Epithelial cell of prostate (primary cell): ENCODE measurements at regions not wholly inside any gene's neighbourhood (a gene's known extent, or its start where the extent isn't known, plus 50 kb on each side); places are given as distances from the start of the nearest gene placed in this dataset.
"Not testable (repeated sequence)": the region's sequence is repeated elsewhere in the genome, so short reads cannot be mapped to it uniquely, and the experiment has no call there.

Experiments
- DNase-seq: peaks from one replicate; pipeline ENCODE4 v3.0.0-alpha.2; 2011; ENCODE audit warnings: low read depth, low spot score
- H3K27ac ChIP-seq: fragments of 450-650 bp; 2 replicates; pipeline ENCODE4 v1.5.1; 2017; ENCODE audit warnings: mild to moderate bottlenecking

GRCh38 chr15:38793206-38793810 lies 228.7 kb upstream of the RASGRP1 start:
- H3K27ac ChIP-seq = no peak overlapping the region
- DNase-seq = no peak

DNA sequence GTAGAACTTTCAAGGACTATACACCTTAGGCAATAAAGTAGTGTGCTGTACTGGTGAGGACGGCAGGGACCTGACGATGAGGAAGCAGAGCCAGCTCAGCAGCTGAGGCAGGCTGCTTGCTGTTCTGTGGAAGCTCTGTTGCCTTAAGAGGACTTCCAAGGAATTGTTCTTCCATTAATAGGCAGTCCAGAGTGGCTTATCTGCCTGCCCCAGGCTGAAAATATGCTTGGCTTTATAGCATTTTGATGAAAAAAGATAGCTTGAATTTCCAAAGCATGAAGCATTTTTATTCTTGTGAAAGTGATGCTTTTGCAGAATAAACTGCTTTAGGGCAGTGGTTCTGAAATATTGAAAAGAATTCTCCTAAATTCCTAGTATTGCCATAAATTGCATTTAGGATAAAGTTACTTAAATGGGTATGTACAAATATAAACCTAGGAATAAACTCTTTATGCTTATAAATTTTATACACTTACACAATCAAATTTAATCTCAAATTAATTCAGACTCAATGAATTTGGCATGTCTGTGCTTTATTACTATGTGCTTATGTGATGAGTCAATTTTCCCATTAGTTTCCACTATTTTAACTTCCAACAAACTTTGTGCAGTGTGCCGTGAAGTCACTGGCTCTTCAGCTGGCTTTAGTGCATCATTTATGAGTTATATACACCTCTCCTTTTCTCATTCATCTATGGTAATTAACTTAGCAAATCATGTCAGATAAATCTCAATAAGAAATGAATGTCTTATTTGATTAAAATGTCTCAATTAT lies 231.0 kb upstream of the RASGRP1 start:
- no peak for DNase-seq
- H3K27ac ChIP-seq = no peak overlapping the region

DNA sequence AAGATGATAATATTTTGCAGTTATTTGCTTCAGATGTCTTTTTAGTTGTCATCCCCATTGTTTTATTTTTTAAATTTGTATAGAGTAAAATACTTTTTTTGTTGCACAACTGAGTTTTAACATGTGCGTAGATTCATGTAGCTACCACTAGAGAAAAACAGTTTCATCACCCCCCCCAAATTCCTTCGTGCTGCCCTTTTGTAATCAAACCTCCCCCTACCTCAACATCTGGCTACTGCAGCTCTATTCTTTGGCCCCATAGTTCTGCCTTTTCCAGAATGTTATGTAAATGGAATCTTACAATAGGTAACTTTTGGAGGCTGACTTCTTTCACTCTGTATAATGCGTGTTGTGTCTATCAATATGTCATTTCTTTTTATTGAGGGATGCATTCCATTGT lies 232.0 kb upstream of the RASGRP1 start:
- H3K27ac ChIP-seq = no peak overlapping the region
- DNase-seq = no peak

GRCh38 chr15:38797506-38797905 lies 232.9 kb upstream of the RASGRP1 start:
- not testable (repeated sequence) for H3K27ac ChIP-seq, DNase-seq

- H3K27ac ChIP-seq, DNase-seq: not testable (repeated sequence)
These were observed 234.6 kb upstream of the RASGRP1 start for GRCh38 chr15:38799202-38799601.

DNA sequence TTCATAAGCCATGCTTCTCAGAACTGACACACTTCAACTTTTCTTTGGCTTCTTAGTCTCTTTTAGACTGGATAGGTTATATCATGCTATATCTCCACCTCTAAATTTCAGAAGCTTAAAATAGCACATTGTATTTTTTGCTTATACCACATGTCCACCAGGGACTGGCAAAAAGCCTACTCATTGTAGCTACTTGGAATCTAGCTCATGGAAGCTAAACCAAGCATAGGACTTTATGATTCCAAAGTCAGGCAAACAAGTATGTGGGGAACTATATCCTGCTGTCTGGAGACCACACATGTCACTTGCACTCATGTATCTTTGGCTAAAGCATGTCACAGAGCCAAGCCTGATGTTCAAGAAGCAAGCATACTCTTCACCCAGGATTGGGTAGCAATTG lies 245.0 kb upstream of the RASGRP1 start:
- no peak overlapping the region for H3K27ac ChIP-seq
- DNase-seq = no peak

DNA sequence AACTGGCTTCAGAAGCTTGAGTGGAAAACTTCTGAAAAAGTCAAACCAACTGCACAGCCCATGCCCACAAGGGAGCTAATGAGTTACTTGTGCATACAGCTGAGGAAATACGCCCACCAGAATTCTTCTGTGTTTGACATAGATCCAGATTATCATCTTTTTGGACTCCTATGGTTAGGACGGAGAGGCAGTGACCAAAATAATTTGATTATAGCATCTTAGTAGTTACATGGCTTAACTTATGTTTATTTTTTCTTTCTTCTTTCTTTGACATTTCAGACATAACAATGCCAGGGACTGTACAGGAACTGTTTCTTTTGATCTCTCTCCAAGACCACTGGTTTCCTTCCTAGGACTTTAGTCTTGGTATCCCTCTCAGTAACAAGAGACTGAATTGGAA lies 246.1 kb upstream of the RASGRP1 start:
- H3K27ac ChIP-seq = no peak overlapping the region
- no peak for DNase-seq

- not testable (repeated sequence) for H3K27ac ChIP-seq, DNase-seq
These were observed 249.6 kb upstream of the RASGRP1 start for GRCh38 chr15:38814254-38814653.

DNA sequence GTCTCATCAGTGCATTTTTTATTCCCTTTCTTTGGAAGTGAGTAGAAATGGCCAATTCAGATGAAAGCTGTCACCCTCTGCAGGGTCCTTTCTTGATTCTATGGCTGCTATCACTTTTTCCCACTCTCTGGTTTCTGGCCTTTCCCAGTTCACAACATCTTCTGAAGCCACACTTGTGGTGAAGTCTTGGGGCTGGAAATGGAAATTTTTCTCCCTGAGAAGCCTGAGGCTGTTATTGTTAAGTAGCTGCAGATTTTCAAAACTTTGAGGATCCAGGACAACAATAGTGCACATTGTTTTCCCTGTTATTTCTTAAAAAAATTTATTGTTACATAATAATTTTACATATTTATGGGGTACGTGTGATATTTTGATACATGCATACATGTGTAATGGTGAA lies 250.3 kb upstream of the RASGRP1 start:
- no peak overlapping the region for H3K27ac ChIP-seq
- DNase-seq = no peak

GRCh38 chr15:38817427-38818156 lies 253.0 kb upstream of the RASGRP1 start:
- no peak overlapping the region for H3K27ac ChIP-seq
- DNase-seq = peak; percentile 6

GRCh38 chr15:38818157-38818790 lies 253.7 kb upstream of the RASGRP1 start:
- no peak overlapping the region for H3K27ac ChIP-seq

GRCh38 chr15:38819387-38819950 lies 254.9 kb upstream of the RASGRP1 start:
- no peak overlapping the region for H3K27ac ChIP-seq
- no peak for DNase-seq

More at GRCh38 chr15:38818157-38818790, 253.7 kb upstream of the RASGRP1 start:
- no peak for DNase-seq

- no peak overlapping the region for H3K27ac ChIP-seq
- no peak for DNase-seq
These were observed 258.6 kb upstream of the RASGRP1 start for GRCh38 chr15:38823263-38823662.

DNA sequence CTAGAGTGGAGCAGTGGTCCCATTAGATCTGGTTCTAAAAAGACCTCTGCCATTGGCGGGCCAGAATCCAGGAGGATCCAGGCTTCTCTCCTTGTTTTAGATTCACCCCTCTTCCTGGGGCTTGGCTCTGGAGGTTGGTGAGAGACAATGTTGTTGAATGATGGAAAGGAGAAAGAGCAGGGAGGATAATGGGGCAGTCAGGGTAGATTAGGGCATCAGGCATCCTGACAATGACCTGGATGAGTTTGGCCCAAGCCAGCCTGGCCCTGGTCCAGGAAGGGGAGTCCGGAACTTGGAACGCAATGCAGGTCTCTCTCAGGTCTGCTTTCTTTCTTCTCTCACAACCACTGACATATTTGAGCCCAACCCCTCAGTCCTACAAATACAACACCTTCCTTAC lies 260.1 kb upstream of the RASGRP1 start:
- no peak for DNase-seq
- H3K27ac ChIP-seq = no peak overlapping the region

DNA sequence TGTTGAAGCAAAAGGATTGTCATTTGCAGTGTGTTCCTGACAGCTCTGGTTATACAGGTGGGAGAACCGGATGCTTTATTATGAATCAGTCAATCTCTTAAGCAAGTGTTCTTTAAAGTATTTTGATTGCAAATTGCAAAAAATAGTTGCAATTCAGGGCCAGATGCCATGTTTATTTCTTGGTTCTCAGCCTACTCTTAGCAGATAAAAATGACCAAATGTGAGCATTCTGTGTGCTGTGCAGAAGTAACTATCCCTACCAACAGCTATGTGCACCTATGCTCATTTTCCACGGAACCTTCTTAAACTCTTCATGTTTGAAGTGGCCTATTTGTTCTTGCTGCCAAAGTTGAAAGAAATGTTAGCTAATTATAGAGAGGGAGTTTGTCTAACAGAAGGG lies 262.3 kb upstream of the RASGRP1 start:
- H3K27ac ChIP-seq = no peak overlapping the region
- DNase-seq = no peak

DNA sequence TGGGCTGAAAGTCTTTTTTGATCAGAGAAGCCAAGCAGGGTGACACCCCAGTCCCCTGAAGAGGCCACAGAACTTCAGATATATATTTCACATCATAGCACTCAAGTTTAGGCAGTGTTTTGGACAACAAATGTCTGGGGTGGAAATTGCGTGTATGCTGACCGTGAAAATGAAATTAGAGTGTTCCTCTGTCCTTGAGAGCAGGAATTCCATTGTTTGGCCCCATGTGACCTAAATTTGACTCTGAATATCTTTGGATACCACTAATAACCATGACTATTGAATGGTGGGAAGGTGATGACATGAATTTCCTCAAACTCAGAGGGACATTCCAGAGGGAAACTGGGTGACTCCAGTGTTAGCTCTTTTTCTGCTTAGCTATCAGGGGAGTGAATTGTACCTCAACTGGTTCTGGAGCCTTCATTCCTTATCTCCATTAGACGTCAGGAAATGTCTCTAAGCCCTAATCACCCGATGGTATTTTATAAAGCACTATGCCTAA lies 263.5 kb upstream of the RASGRP1 start:
- H3K27ac ChIP-seq = no peak overlapping the region
- DNase-seq = no peak

- no peak for DNase-seq
- H3K27ac ChIP-seq = no peak overlapping the region
These were observed 264.5 kb upstream of the RASGRP1 start for GRCh38 chr15:38829086-38829485.

- H3K27ac ChIP-seq = no peak overlapping the region
- no peak for DNase-seq
These were observed 277.6 kb upstream of the RASGRP1 start for GRCh38 chr15:38842226-38842625.

GRCh38 chr15:38843051-38843501 lies 278.5 kb upstream of the RASGRP1 start:
- no peak for DNase-seq
- H3K27ac ChIP-seq = no peak overlapping the region
